Stomach (tissue), 4 donors: ENCODE measurements at regions not wholly inside any gene's neighbourhood (a gene's known extent, or its start where the extent isn't known, plus 50 kb on each side); places are given as distances from the start of the nearest gene placed in this dataset.

Experiments
- CTCF ChIP-seq, 7 experiments: fragments of 450-650 bp in 4 of 7; fragments of 200-600 bp in 3 of 7; sonication (generic) in 3 of 7; IDR thresholded peaks; one replicate each; pipeline ENCODE4 v1.5.1; 2016 to 2019; ENCODE audit warnings: antibody characterized with exemption in 7 of 7, control low read depth in 2 of 7, mild to moderate bottlenecking in 1 of 7
- POLR2AphosphoS5 ChIP-seq, 3 donors: sonication (generic); formaldehyde crosslinking; IDR thresholded peaks; one replicate each; pipeline ENCODE4 v1.6.1; 2016; ENCODE audit warnings: antibody characterized with exemption in 3 of 3

- no peak for TF ChIP-seq CTCF (IDR thresholded peaks at IDR 0.05)
- TF ChIP-seq POLR2AphosphoS5 (IDR thresholded peaks at IDR 0.05), result no peak
Observed at GRCh38 chr12:108410689-108411088, 71.6 kb upstream of the CMKLR1 start.
